ENCODE measurements at regions not wholly inside any gene's neighbourhood (a gene's known extent, or its start where the extent isn't known, plus 50 kb on each side); places are given as distances from the start of the nearest gene placed in this dataset.

DNA sequence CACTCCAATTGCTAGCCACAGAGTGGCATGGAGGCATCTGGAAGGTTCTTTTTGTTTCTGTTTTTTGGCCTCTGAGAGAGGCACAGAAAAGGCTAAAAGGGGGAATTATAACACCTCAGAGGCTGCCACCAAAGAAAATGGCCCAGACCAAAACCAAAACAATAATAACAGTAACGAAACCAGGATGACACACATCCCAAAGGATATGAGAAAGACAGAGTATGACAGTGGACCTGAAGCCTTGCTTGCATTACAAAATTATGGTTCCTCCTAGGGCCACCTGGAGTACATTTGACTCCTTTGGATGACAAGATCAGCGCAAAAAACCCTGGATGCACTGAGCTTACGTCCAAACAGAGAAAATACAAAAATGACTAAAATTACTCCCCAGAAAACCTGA, 152.7 kb downstream of the AEBP2 start:
- intact Hi-C loops (cut with micrococcal nuclease; ENCODE audit: unreplicated experiment) (no loop called here), in situ Hi-C loops (cut with HindIII; ENCODE audit: low pct_unique_long_range_greater_than_20kb, low sequenced_read_pairs) (no loop called here)
- Histone ChIP-seq H3K4me1 (ENCODE audit: control insufficient read depth, insufficient read depth, low read length) (no peaks in the 10 kb centered on the region), H3K9me3 (ENCODE audit: control insufficient read depth, insufficient read depth, low read depth, low read length) (no peaks in the 10 kb centered on the region), H3K36me3 (ENCODE audit: control insufficient read depth, insufficient read depth, low read length) (no peaks in the 10 kb centered on the region), H3K27me3 (ENCODE audit: control insufficient read depth, insufficient read depth, low read length) (no peaks in the 10 kb centered on the region), H3K27ac (ENCODE audit: low read length) (no peak overlapping the region), H3K4me3 (ENCODE audit: low read depth in 2 of 2, low read length in 2 of 2) (no peak overlapping the region)
- no TSS peak for BruUV-seq (replicated peaks)
- DNase-seq (ENCODE audit: low read depth, low spot score) (no peak), ATAC-seq (no peak)
- POLR2A ChIA-PET: no interaction called here
- CTCF ChIA-PET: no interaction called here
- no peak for TF ChIP-seq SIN3A (IDR thresholded peaks at IDR 0.05; ENCODE audit: borderline replicate concordance, insufficient read depth, low read depth, low read length)
- TF ChIP-seq, protein P1, sequence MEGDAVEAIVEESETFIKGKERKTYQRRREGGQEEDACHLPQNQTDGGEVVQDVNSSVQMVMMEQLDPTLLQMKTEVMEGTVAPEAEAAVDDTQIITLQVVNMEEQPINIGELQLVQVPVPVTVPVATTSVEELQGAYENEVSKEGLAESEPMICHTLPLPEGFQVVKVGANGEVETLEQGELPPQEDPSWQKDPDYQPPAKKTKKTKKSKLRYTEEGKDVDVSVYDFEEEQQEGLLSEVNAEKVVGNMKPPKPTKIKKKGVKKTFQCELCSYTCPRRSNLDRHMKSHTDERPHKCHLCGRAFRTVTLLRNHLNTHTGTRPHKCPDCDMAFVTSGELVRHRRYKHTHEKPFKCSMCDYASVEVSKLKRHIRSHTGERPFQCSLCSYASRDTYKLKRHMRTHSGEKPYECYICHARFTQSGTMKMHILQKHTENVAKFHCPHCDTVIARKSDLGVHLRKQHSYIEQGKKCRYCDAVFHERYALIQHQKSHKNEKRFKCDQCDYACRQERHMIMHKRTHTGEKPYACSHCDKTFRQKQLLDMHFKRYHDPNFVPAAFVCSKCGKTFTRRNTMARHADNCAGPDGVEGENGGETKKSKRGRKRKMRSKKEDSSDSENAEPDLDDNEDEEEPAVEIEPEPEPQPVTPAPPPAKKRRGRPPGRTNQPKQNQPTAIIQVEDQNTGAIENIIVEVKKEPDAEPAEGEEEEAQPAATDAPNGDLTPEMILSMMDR (IDR thresholded peaks at IDR 0.05): no peak
- TF ChIP-seq TCF7L2 (IDR thresholded peaks at IDR 0.05; ENCODE audit: low read depth, low read length): no peak
- TF ChIP-seq, protein P2, sequence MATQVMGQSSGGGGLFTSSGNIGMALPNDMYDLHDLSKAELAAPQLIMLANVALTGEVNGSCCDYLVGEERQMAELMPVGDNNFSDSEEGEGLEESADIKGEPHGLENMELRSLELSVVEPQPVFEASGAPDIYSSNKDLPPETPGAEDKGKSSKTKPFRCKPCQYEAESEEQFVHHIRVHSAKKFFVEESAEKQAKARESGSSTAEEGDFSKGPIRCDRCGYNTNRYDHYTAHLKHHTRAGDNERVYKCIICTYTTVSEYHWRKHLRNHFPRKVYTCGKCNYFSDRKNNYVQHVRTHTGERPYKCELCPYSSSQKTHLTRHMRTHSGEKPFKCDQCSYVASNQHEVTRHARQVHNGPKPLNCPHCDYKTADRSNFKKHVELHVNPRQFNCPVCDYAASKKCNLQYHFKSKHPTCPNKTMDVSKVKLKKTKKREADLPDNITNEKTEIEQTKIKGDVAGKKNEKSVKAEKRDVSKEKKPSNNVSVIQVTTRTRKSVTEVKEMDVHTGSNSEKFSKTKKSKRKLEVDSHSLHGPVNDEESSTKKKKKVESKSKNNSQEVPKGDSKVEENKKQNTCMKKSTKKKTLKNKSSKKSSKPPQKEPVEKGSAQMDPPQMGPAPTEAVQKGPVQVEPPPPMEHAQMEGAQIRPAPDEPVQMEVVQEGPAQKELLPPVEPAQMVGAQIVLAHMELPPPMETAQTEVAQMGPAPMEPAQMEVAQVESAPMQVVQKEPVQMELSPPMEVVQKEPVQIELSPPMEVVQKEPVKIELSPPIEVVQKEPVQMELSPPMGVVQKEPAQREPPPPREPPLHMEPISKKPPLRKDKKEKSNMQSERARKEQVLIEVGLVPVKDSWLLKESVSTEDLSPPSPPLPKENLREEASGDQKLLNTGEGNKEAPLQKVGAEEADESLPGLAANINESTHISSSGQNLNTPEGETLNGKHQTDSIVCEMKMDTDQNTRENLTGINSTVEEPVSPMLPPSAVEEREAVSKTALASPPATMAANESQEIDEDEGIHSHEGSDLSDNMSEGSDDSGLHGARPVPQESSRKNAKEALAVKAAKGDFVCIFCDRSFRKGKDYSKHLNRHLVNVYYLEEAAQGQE (IDR thresholded peaks at IDR 0.05; ENCODE audit: insufficient read depth in 1 of 2, low read depth in 2 of 2, low read length in 1 of 2): no peak
- TF ChIP-seq POLR2AphosphoS5 (IDR thresholded peaks at IDR 0.05; ENCODE audit: low read depth, low read length): no peak

DNA sequence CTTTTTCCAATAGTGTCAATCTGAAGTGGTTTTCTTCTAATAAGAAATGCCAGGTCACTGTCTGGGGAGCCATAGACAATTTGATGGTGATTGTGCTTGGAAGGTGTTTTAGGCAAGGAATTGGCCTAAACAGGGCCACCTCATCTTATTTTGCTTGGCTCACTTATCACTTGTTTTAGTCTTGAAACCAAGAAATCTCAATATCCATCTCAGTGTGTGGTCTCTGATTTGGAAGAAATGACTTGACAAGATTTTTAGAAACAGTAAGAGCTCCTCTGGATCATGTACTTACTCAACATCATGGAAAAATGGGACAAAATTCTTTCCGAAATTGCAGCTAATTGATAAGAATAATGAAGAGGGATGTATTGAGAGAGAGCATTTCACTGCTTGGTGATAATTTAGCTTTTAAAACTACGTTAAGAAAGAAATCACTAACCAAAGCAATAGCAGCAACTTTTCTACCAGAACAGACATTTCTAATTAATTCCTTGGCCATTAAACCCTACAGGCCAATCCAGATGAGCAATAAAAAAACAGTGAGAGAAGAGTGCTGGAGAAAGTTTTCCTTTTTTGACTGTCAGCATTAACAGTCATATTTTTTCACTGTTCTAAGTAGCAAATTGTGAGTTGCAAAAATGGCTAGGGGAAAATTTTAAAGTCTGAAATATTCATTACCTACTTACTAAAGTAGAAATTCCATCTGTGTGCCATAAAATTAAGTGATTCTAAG, 157.3 kb downstream of the AEBP2 start:
- DNase-seq (ENCODE audit: low read depth, low spot score) (no peak), ATAC-seq (no peak)
- ChIA-PET CTCF (no interaction called here), POLR2A (no interaction called here)
- H3K36me3 ChIP-seq (ENCODE audit: control insufficient read depth, insufficient read depth, low read length): no peaks in the 10 kb centered on the region
- BruUV-seq (replicated peaks): no TSS peak
- in situ Hi-C loops (cut with HindIII; ENCODE audit: low pct_unique_long_range_greater_than_20kb, low sequenced_read_pairs) (no loop called here), intact Hi-C loops (cut with micrococcal nuclease; ENCODE audit: unreplicated experiment) (no loop called here)
- no peaks in the 10 kb centered on the region for H3K27me3 ChIP-seq (ENCODE audit: control insufficient read depth, insufficient read depth, low read length)
- no peak overlapping the region for H3K4me3 ChIP-seq (ENCODE audit: low read depth in 2 of 2, low read length in 2 of 2)
- TF ChIP-seq POLR2AphosphoS5 (IDR thresholded peaks at IDR 0.05; ENCODE audit: low read depth, low read length) (no peak), SIN3A (IDR thresholded peaks at IDR 0.05; ENCODE audit: borderline replicate concordance, insufficient read depth, low read depth, low read length) (no peak), TCF7L2 (IDR thresholded peaks at IDR 0.05; ENCODE audit: low read depth, low read length) (no peak)
- TF ChIP-seq, protein P2 (IDR thresholded peaks at IDR 0.05; ENCODE audit: insufficient read depth in 1 of 2, low read depth in 2 of 2, low read length in 1 of 2): no peak
- TF ChIP-seq, protein P1 (IDR thresholded peaks at IDR 0.05): no peak
- no peaks in the 10 kb centered on the region for H3K4me1 ChIP-seq (ENCODE audit: control insufficient read depth, insufficient read depth, low read length)
- H3K27ac ChIP-seq (ENCODE audit: low read length): no peak overlapping the region
- H3K9me3 ChIP-seq (ENCODE audit: control insufficient read depth, insufficient read depth, low read depth, low read length): no peaks in the 10 kb centered on the region
